HG03558 (cell line): ENCODE measurements at regions not wholly inside any gene's neighbourhood (a gene's known extent, or its start where the extent isn't known, plus 50 kb on each side); places are given as distances from the start of the nearest gene placed in this dataset.
"Not testable (repeated sequence)": the region's sequence is repeated elsewhere in the genome, so short reads cannot be mapped to it uniquely, and the experiment has no call there.

Experiments used
- ATAC-seq: cut with Tn5 transposase; IDR thresholded peaks from one replicate; pipeline ENCODE4 v1.9.1; 2021; ENCODE audit warnings: moderate number of reproducible peaks; ENCODE audit not compliant: unreplicated experiment; ENCODE audit errors: extremely low read depth

DNA sequence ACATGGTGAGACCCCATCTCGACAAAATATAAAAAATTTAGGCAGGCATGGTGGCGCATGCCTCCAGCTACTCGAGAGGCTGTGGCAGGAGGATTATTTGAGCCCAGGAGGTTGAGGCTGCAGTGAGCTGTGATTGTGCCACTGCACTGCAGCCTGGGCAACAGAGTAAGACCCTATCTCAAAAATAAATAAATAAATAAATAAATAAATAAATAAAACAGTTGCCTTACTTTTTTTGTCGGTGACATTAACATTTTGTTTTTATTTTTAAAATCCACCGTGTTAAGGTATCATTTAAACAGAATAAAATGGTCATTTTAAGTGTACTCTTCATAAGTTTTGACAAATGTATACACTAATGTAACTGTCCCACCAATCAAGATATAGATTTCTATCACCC is 57.0 kb downstream of the RASL11A start:
- ATAC-seq = no peak

- ATAC-seq = no peak
Measured at GRCh38 chr13:27329210-27329609, 58.6 kb downstream of the RASL11A start.

DNA sequence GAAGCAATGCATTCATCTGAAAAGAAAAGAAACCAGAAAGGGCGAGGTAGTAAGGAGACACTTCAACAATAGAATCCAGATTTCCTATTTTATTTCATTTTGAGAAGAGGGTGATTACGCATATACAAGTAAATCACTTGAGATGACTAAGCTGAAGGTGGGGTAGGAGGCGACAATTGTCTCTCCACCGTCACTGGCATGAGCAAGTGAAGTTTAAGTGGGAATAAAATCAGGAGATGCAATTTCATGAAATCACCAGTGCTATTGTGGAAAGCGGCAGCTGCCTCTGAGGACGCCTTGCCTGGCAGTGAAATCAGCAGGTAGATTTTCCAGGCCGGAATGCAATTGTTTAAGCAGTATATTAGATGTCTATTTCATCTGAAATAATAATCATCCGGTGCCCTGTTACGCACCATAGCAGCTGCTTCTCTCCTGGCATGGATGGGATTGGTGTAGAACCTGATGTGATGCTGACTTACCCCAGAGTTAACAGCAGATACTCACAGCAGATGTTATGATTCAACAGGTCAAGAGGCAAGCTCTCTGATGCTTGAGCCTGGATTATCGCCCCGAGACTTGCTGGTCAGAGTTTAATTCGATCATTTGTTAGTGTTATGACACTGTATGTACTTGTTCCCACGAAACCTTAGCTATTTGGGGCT is 64.3 kb downstream of the RASL11A start:
- no peak for ATAC-seq

DNA sequence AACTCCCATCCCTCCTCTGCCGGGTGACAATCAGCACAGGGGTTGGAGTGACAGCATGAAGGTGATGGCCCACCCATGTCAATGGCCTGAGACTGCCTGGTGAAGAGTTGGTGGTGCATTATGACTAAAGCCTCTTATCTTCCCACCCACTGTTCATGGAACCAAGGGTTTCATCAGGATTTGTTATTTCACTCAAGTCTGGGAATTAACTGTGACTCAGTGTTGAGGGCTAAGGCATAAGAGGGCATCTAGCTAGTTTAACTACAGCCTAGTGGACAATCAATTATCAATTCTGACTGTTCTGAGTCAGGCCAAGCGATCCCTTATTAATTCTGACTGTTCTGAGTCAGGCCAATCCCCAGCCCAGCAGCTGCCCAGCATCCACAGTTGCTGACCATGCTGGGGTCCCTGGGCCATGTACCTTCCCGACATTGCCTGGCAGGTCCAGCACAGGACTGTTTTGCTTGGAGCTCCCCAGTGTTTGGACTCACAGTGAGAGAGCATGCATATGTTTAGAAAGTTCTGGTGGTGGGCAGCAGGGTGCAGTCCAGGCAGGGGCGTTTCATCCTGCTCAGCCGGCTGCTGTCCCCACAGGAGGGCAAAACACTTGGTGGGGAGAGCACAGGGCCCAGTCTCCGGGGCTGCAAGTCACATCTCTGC is 65.5 kb downstream of the RASL11A start:
- ATAC-seq = no peak

GRCh38 chr13:27338207-27338606 is 67.6 kb downstream of the RASL11A start:
- no peak for ATAC-seq

GRCh38 chr13:27338816-27339215 is 68.2 kb downstream of the RASL11A start:
- ATAC-seq = no peak

- ATAC-seq = no peak
Measured at GRCh38 chr13:27339299-27339698, 68.7 kb downstream of the RASL11A start.

DNA sequence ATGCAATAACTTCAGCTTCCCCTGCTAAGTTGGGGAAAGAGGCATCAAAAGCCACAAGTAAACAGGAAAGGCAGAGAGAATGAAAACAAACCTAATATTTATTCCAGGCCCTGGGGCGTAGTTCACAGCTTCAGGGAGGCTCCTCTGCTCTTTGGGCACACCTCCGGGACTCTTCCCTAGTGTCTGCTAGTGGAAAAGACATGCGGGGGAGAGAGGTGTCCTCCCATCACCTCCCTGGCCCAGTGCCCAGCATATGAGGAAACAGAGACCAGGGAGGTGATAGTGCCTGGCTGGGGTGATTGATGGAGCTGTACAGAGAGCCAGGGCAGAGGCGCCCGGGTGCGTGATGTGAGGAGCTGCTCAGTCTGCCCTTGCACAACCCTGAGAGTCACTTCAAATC is 71.0 kb downstream of the RASL11A start:
- no peak for ATAC-seq

- no peak for ATAC-seq
Measured at GRCh38 chr13:27347211-27347772, 76.7 kb downstream of the RASL11A start.

DNA sequence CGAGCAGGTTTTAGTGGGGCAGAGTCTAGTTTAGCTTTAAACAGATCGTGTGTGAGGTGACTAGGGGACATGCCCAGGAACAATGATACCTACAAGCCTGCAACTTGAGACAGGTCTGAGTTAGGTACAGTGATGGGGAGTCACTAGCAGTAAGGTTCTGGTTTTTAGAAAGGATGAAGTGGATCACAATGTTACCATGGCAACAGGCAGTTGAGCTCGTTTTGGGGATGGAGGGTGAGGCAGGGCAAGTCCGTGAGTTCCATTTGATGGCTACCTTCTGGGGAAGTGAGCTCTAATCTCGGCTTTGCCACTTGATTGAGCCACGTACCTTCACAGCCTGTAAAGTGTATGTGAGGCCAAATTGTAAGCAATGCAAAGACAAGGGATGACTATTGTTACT is 76.0 kb upstream of the GTF3A start:
- no peak for ATAC-seq

DNA sequence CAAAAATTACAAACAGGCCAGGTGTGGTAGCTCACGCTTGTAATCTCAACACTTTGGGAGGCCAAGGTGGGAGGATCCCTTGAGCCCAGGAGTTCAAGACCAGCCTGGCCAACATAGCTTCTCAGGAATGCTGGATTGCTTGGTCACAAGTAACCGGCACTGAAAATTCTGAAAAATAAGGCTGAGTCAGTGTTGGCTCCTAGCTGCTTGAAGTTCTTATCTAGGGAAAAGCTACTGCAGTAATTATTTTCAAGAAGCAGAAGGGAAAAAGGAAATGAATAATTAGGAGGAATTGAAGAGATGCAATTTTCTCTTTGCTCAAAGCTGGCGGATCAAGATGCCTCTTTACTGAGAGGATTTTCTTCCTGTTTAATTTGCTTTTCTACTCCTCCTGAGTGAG is 75.0 kb upstream of the GTF3A start:
- no peak for ATAC-seq

DNA sequence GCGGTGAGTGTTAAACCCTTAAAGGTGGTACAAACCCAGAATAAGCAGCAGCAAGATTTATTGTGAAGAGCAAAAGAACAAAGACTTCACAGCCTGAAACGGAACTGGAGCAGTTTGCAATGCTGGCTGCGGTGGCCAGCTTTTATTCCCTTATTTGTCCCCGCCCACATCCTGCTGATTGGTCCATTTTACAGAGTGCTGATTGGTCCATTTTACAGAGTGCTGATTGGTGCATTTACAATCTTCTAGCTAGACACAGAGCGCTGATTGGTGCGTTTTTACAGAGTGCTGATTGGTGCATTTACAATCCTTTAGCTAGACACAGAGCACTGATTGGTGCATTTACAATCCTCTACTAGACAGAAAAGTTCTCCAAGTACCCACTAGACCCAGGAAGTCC is 73.6 kb upstream of the GTF3A start:
- ATAC-seq = not testable (repeated sequence)

DNA sequence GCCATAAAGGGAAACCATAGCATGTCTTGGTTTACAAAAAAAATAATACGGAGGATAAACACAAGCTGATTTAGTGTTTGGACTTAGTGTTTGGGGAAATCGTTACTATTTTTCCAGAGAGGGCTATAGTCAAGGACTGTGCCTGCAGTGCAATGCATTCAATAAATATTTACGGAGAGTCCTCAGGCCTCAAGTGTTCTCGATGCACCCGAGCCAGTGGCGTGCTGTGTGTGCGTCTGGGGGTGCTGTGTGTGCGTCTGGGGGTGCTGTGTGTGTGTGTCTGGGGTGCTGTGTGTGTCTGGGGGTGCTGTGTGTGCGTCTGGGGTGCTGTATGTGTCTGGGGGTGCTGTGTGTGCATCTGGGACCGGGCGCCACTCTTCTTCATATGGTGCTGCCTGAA is 71.7 kb upstream of the GTF3A start:
- no peak for ATAC-seq

DNA sequence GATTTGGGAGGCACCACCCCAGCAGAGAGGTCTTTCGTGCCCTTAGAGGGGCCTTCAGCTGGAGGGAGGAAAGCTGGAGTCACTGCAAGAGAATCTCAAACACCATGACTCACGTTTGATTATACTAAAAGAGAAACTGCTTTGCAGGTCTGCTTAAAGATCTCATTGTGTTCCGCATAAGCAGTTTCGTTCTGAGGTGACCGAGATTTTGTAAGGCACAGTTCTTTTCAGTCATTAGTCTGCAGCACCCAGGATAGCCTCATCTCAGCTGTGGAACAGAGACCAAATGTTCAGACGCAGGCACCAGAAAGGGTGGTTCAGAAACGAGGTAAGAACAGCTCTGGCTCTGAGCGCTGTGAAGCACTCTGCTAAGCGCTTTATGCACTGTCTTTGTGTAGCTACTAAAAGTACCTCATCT is 71.2 kb upstream of the GTF3A start:
- peak; percentile 99 for ATAC-seq

DNA sequence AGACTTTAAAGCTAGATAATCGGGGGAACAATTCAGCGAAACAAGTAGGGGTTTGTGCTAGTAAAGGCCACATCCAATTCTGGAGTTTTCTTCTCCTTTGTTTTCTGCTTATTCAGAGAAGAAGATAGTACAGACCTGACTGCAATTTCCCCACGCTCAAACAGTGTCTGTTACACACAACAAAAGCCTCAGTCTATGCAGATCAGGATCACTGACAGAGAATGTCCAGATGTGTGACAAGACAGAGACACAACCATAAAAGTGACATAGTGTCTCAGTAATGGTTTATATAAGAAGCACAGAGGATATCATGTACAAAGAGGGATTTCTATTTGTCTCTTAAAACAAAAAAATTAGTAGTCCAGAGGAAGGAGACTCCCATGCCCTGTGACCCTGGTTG is 70.7 kb upstream of the GTF3A start:
- no peak for ATAC-seq

GRCh38 chr13:27354379-27354778 is 70.0 kb upstream of the GTF3A start:
- ATAC-seq = no peak

DNA sequence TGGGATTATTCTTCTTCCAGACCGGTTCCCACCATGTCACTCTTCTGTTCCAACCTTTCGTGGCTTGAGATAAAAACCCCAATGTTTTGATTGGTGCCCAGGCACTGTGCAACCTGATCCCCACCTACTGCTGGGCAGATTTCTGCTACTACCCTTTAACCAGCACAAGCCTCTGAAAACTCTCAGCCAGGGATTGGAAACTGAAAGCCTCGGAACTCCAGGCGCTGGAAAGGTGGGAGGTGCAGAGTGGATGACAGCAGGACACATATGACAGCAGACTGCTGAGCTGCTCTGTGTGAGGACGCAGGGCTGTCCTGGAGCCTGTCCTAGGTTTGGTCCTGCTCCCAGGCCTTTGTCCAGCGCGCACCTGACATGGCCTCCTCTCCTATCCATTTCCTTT is 68.5 kb upstream of the GTF3A start:
- ATAC-seq = no peak

GRCh38 chr13:27358420-27358819 is 66.0 kb upstream of the GTF3A start:
- ATAC-seq = no peak

- ATAC-seq = no peak
Measured at GRCh38 chr13:27359199-27359821, 65.1 kb upstream of the GTF3A start.

GRCh38 chr13:27360562-27360961 is 63.9 kb upstream of the GTF3A start:
- no peak for ATAC-seq

- ATAC-seq = no peak
Measured at GRCh38 chr13:27362064-27362751, 62.2 kb upstream of the GTF3A start.
